ENCODE measurements at regions not wholly inside any gene's neighbourhood (a gene's known extent, or its start where the extent isn't known, plus 50 kb on each side); places are given as distances from the start of the nearest gene placed in this dataset.

DNA sequence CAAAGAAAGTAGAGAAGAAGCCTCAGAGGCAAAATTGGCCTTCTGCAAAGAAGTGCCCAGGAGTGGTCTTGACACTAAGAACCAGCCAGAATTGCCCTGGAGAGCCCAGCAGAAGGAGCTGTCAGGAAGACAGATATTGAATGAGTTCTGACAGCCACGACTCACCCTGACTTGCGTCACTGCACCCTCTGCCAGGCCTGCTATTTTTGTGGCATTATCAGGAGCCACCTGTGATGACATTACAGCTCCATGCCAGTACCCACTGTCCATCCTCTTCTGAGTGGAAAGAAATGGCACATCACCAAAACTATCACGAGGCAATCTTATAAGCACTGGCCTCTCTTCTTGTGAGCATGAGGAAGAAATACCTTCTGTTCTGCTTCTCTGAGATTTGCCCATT is 67.7 kb downstream of the SMIM20 start:
- Histone ChIP-seq H3K9me3 (no peaks in the 10 kb centered on the region), H3K27me3 (no peaks in the 10 kb centered on the region), H3K4me3 (no peak overlapping the region), H3K27ac (no peak overlapping the region), H3K9ac (ENCODE audit: low read depth in 2 of 2, low read length in 2 of 2) (no peak overlapping the region), H3K4me1 (no peaks in the 10 kb centered on the region), H3K36me3 (no peaks in the 10 kb centered on the region)
- TF ChIP-seq, protein P1, sequence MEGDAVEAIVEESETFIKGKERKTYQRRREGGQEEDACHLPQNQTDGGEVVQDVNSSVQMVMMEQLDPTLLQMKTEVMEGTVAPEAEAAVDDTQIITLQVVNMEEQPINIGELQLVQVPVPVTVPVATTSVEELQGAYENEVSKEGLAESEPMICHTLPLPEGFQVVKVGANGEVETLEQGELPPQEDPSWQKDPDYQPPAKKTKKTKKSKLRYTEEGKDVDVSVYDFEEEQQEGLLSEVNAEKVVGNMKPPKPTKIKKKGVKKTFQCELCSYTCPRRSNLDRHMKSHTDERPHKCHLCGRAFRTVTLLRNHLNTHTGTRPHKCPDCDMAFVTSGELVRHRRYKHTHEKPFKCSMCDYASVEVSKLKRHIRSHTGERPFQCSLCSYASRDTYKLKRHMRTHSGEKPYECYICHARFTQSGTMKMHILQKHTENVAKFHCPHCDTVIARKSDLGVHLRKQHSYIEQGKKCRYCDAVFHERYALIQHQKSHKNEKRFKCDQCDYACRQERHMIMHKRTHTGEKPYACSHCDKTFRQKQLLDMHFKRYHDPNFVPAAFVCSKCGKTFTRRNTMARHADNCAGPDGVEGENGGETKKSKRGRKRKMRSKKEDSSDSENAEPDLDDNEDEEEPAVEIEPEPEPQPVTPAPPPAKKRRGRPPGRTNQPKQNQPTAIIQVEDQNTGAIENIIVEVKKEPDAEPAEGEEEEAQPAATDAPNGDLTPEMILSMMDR (IDR thresholded peaks at IDR 0.05), result no peak
- intact Hi-C loops (cut with DNase I), result no loop called here
- DNase-seq, result no peak

DNA sequence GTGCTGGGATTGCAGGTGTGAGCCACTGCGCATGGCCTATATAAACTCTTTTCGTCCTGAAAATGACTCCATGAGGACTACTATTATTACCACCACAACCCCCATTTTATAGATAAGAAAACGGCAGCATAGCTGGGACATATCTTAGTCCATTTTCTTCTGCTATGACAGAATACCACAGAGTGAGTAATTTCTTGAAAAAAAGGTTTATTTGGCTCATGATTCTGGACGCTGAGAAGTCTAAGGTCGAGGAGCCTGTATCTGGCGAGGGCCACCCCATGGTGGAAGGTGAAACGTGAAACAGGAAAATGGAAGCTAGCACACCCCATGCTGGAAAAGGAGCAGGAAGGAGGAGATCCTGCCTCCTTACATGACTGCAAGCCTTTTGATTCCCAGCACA is 68.9 kb downstream of the SMIM20 start:
- TF ChIP-seq, protein P1 (IDR thresholded peaks at IDR 0.05), result no peak
- H3K9ac ChIP-seq (ENCODE audit: low read depth in 2 of 2, low read length in 2 of 2), result no peak overlapping the region
- intact Hi-C loops (cut with DNase I), result no loop called here

DNA sequence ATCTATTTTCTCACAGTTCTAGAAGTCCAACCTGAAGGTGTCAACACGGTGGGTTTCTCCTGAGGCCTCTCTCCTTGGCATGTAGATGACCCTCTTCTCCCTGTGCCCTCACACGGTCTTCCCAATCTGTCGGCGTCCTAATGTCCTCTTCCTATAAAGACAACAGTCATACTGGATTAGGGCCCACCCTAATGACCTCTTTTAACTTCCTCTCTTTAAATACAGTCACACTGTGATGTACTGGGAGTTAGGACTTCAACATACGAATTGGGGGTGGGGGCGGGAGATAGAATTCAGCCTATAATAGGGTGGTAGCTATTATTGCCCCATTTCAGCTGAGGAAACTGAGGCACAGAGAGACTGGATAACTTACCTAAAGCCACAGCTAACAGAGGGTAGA is 70.2 kb downstream of the SMIM20 start:
- Histone ChIP-seq H3K9me3 (no peaks in the 10 kb centered on the region), H3K4me3 (no peak overlapping the region), H3K27ac (no peak overlapping the region), H3K36me3 (no peaks in the 10 kb centered on the region), H3K27me3 (no peaks in the 10 kb centered on the region), H3K4me1 (no peaks in the 10 kb centered on the region), H3K9ac (ENCODE audit: low read depth in 2 of 2, low read length in 2 of 2) (no peak overlapping the region)
- DNase-seq, result peak; percentile 7
- intact Hi-C loops (cut with DNase I), result no loop called here
- TF ChIP-seq, protein P1 (IDR thresholded peaks at IDR 0.05), result no peak

More for the DNA sequence above, 68.9 kb downstream of the SMIM20 start:
- no peak overlapping the region for H3K4me3 ChIP-seq
- no peaks in the 10 kb centered on the region for H3K27me3 ChIP-seq
- H3K9me3 ChIP-seq, result no peaks in the 10 kb centered on the region
- no peaks in the 10 kb centered on the region for H3K36me3 ChIP-seq
- no peak for DNase-seq
- no peak overlapping the region for H3K27ac ChIP-seq
- no peaks in the 10 kb centered on the region for H3K4me1 ChIP-seq

DNA sequence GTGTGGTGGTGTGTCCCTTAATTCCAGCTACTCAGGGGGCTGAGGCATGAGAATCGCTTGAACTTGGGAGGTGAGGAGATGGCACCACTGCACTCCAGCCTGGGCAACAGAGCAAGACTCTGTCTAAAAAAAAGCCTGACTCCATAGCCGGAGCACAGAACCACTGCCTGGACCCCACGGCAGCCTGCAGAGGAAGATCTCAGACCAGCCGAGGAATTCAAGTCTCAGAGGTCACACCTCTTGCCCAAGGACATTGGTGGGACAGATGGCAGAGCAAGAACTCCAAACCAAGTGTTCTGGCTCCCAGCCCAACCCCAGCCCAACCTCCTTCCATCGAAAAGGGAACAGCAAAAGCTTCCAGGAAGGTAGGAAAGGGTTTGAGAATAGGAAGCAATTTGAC is 70.8 kb downstream of the SMIM20 start:
- intact Hi-C loops (cut with DNase I), result loop anchor here (5.0 kb wide), 1 partner anchor 62 kb away; no protein-coding TSS in a partner anchor
- H3K27me3 ChIP-seq, result no peaks in the 10 kb centered on the region
- DNase-seq, result no peak
- H3K4me3 ChIP-seq, result no peak overlapping the region
- no peaks in the 10 kb centered on the region for H3K36me3 ChIP-seq
- H3K4me1 ChIP-seq, result no peaks in the 10 kb centered on the region
- TF ChIP-seq, protein P1 (IDR thresholded peaks at IDR 0.05), result no peak
- no peaks in the 10 kb centered on the region for H3K9me3 ChIP-seq
- no peak overlapping the region for H3K9ac ChIP-seq (ENCODE audit: low read depth in 2 of 2, low read length in 2 of 2)
- H3K27ac ChIP-seq, result no peak overlapping the region

DNA sequence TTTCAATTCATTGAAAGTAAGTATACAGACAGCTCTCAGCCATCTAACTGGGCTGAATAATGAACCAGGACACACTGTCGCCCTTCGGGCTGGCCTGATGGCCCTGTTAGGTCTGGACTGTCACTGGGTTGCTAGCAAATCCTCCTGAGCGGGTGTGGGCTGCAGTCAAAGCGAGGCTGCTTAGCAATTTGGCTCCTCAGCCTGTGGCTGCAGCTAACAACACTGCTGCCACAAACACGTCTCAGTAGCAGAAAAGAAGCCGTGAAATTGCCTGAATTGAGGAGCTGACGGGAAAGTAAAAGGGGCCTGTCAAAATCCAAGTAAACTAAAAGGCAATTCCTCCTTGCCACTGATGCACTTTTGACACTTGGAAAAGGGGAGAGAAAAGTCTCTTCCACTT is 72.8 kb downstream of the SMIM20 start:
- no peak overlapping the region for H3K9ac ChIP-seq (ENCODE audit: low read depth in 2 of 2, low read length in 2 of 2)
- DNase-seq, result no peak
- H3K4me1 ChIP-seq, result no peaks in the 10 kb centered on the region
- H3K27ac ChIP-seq, result no peak overlapping the region
- no peaks in the 10 kb centered on the region for H3K27me3 ChIP-seq
- intact Hi-C loops (cut with DNase I), result loop anchor here (5.0 kb wide), 1 partner anchor 65 kb away; no protein-coding TSS in a partner anchor
- H3K9me3 ChIP-seq, result no peaks in the 10 kb centered on the region
- H3K4me3 ChIP-seq, result no peak overlapping the region
- H3K36me3 ChIP-seq, result no peaks in the 10 kb centered on the region
- TF ChIP-seq, protein P1 (IDR thresholded peaks at IDR 0.05), result no peak

DNA sequence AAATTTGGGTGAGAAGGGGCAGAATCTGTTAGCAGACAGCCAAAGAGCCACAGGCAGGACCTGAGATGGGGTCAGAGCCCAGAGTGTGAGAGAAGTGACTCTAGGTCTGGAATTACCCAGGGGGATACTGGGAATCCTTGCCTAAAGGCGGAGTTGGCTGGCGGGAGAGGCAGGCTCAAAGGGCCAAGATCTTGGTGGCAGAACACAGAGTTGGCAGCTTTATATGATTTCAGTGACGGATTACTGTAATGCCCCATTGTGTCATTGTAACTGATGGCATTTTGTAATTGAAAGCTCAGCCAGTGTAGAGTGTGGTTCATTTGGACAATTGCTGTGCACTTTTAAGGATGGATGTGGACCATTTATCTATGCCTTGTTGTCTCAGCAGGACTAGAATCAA is 77.3 kb downstream of the SMIM20 start:
- Histone ChIP-seq H3K27me3 (no peaks in the 10 kb centered on the region), H3K9me3 (no peaks in the 10 kb centered on the region), H3K4me1 (no peaks in the 10 kb centered on the region), H3K4me3 (no peak overlapping the region), H3K36me3 (no peaks in the 10 kb centered on the region), H3K9ac (ENCODE audit: low read depth in 2 of 2, low read length in 2 of 2) (no peak overlapping the region), H3K27ac (no peak overlapping the region)
- DNase-seq, result no peak
- intact Hi-C loops (cut with DNase I), result no loop called here
- TF ChIP-seq, protein P1 (IDR thresholded peaks at IDR 0.05), result no peak

Data from colonic mucosa (tissue), 4 donors.